ENCODE measurements at regions not wholly inside any gene's neighbourhood (a gene's known extent, or its start where the extent isn't known, plus 50 kb on each side); places are given as distances from the start of the nearest gene placed in this dataset.

- in situ Hi-C loops (cut with MboI), result no loop called here
- H4K20me1 ChIP-seq (replicated peaks; ENCODE audit: control insufficient read depth, insufficient read depth, low read length), result no peaks in the 10 kb centered on the region
- no peaks in the 10 kb centered on the region; a peak in 1 of 5 replicates for H3K4me1 ChIP-seq (replicated peaks in 1 of 2; ENCODE audit: control insufficient read depth in 2 of 2, insufficient read depth in 2 of 2, low read length in 2 of 2)
- CTCF ChIA-PET (ENCODE audit: low intra/inter-chr PET ratio), result no interaction called here
- no peaks in the 10 kb centered on the region for H3K79me2 ChIP-seq (ENCODE audit: control insufficient read depth, insufficient read depth, low read length)
- H2AFZ ChIP-seq (ENCODE audit: low read depth, low read length), result no peak overlapping the region
- ATAC-seq (no peak), FAIRE-seq (no peak), DNase-seq (ENCODE audit: extremely low read depth in 1 of 4, low spot score in 3 of 4) (no peak)
- intact Hi-C loops (cut with micrococcal nuclease), result no loop called here
- H3K4me2 ChIP-seq (ENCODE audit: insufficient read depth, low read length), result no peak overlapping the region
- POLR2A ChIA-PET, result no interaction called here
- 24% methylated on average over 2 of the region's 2 CpGs for WGBS (ENCODE audit: insufficient coverage, low coverage, missing lambda C conversion rate)
- H3K27me3 ChIP-seq (ENCODE audit: control insufficient read depth in 2 of 2, insufficient read depth in 2 of 2, low read length in 2 of 2), result no peaks in the 10 kb centered on the region
- no peaks in the 10 kb centered on the region for H3K9me3 ChIP-seq (replicated peaks; ENCODE audit: control insufficient read depth, insufficient read depth, low read depth, low read length)
- H3K4me3 ChIP-seq, result no peak overlapping the region
- no peaks in the 10 kb centered on the region for H3K9me1 ChIP-seq (ENCODE audit: control insufficient read depth, insufficient read depth, low read length)
- BruUV-seq (replicated peaks), result no TSS peak
- H3K36me3 ChIP-seq (ENCODE audit: control insufficient read depth, insufficient read depth, low read length), result no peaks in the 10 kb centered on the region
- H3K27ac ChIP-seq (ENCODE audit: extremely low read depth, low read depth, low read length), result no peak overlapping the region
- H3K9ac ChIP-seq (ENCODE audit: insufficient read depth in 1 of 2, low read depth in 2 of 2, low read length in 2 of 2), result no peak overlapping the region
- TF ChIP-seq E2F3 (CRISPR knock-in tag; IDR thresholded peaks at IDR 0.05) (no peak), CEBPZ (IDR thresholded peaks at IDR 0.05; ENCODE audit: borderline replicate concordance, low read depth, low read length) (no peak), RBFOX2 (IDR thresholded peaks at IDR 0.05; ENCODE audit: low read depth, low read length) (no peak), ZNF280B (CRISPR knock-in tag; IDR thresholded peaks at IDR 0.05) (no peak), ATF4 (CRISPR knock-in tag; IDR thresholded peaks at IDR 0.05) (no peak), SAP30 (IDR thresholded peaks at IDR 0.05; ENCODE audit: borderline replicate concordance, insufficient read depth, low read depth, low read length, poor library complexity, severe bottlenecking) (no peak), RBM39 (optimal IDR thresholded peaks at IDR 0.05; ENCODE audit: low read depth, low read length) (no peak), RERE (CRISPR knock-in tag; IDR thresholded peaks at IDR 0.05; ENCODE audit: borderline replicate concordance) (no peak)
Observed at GRCh38 chr2:215699700-215700538, 264.1 kb upstream of the FN1 start.
